GM19467 (cell line): ENCODE measurements at regions not wholly inside any gene's neighbourhood (a gene's known extent, or its start where the extent isn't known, plus 50 kb on each side); places are given as distances from the start of the nearest gene placed in this dataset.

Source experiments
- ATAC-seq: cut with Tn5 transposase; IDR thresholded peaks from one replicate; pipeline ENCODE4 v1.9.1; 2021; ENCODE audit warnings: mild to moderate bottlenecking, moderate library complexity; ENCODE audit not compliant: unreplicated experiment

DNA sequence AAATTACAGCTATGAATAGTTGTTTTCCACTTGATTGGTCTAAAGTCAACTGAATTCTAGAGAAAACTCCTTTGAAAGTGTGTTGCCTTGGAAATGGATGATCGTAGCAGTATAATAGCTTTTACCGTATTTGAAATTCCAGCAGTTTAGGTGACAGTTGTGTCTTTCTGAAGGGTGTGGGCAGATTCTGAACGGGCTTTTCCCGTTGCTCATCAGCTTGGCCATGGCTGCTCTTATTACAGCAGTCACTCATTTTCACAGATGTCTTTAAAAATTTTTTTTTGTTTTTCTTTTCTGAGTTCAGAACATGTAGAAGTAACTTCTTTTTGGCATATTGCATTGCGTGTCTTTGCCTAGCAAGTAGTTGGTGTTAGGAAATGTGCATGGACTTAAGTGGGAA is 69.6 kb upstream of the SLC4A4 start:
- no peak for ATAC-seq

GRCh38 chr4:71270901-71271300 is 67.9 kb upstream of the SLC4A4 start:
- ATAC-seq, result peak; percentile 48

DNA sequence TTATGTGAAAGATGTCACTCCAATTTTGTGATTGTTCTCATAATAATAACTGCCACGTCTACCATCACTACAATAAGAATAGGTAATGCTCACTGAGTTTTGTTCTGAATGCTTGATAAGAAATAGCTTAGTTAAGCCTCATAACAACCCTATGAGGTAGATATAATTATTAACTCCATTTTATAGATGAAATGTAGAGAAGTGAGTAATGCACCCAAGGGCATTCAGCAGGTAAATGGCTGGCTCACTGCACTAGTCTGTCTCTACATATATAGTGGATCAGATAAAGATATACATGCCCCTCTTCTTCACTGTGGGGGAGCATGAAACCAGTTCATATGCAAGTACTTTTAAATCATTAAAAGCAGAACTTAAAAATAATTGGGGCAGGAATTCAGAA is 65.8 kb upstream of the SLC4A4 start:
- no peak for ATAC-seq

DNA sequence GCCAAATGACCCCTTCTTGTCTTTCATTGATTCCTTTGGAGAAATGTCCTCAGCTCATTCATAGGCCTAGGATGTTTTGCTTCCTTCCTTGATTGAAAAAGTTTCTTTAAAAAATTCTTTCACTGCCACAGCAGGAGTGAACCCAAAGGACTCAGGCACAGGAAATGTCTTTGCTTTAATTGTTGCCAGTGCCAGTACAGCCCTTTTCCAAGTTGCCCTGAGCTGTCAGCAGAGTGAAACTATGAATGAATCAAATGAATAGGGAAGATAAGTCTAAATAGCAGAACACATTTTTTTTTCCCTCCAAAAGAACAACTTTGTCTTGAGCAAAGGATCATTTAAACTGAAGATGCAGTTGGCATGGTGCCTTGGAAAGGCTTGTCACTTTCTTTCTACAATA is 63.8 kb upstream of the SLC4A4 start:
- ATAC-seq, result no peak

GRCh38 chr4:71275570-71275969 is 63.2 kb upstream of the SLC4A4 start:
- ATAC-seq, result peak; percentile 54

- no peak for ATAC-seq
Measured at GRCh38 chr4:71277353-71277752, 61.5 kb upstream of the SLC4A4 start.

DNA sequence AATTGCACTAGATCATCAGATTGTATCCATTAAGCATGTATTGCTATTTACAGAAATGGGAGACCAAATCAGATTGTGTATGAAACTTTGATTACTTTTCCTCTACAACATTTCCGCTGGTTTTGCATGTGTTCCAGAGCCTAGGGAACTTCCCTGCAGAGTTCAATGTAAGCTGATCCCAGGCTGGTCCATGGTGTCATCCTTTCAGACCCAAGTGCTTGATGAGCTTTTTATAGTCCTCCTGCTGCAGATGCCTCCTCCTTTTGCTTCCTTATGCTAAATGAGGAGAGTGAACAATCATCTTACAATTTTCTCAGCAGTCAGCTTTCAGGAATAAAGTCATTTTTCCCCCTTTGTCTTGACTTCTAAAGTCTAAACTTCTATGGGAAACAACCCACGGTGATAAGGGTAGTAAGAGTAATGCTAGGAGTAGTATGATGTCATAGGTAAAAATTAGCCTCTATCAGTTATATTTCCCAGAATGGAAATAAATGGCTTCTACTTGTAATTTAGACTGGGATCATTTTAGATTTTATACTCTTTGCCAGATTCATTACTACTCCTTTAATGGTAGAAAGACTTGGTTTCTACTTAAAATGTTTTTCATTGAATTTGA is 55.1 kb upstream of the SLC4A4 start:
- ATAC-seq, result no peak

- ATAC-seq, result no peak
Measured at GRCh38 chr4:71287305-71287704, 51.5 kb upstream of the SLC4A4 start.

DNA sequence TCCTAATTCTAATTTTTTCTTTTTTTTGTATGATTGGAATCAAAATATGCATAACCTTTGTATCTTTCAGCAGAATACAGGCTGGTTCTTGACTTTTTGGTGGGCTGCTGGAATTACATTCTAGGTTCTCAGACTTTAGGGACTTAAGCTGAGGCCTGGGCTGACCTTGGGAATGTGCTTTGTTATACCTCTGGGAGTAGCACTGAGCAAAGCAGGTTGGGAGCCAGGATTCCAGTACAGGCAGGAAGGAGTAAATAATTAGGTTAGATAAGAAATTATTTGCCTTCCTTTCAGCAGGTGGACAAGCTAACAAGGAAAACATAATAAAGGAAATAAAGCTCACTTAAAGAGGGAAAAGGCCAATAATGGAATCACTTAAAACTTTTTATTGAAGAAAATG is 49.9 kb upstream of the SLC4A4 start:
- no peak for ATAC-seq
